H9 (cell line): ENCODE measurements at regions not wholly inside any gene's neighbourhood (a gene's known extent, or its start where the extent isn't known, plus 50 kb on each side); places are given as distances from the start of the nearest gene placed in this dataset.

ENCODE experiments used
- DNase-seq: peaks from one replicate; pipeline ENCODE4 v3.0.0-alpha.2; 2017
- H2AFZ ChIP-seq: one replicate; pipeline ENCODE4 v1.6.1; 2013; ENCODE audit warnings: mild to moderate bottlenecking, low read length, control low read depth, moderate library complexity
- H2AK5ac ChIP-seq: 2 replicates; pipeline ENCODE4 v1.6.1; 2013; ENCODE audit warnings: low read length, control low read depth, mixed read lengths; ENCODE audit not compliant: insufficient read length
- H2BK120ac ChIP-seq: one replicate; pipeline ENCODE4 v1.6.1; 2013; ENCODE audit warnings: low read depth, mild to moderate bottlenecking, low read length, control low read depth, inconsistent platforms; ENCODE audit not compliant: poor library complexity, severe bottlenecking
- H2BK12ac ChIP-seq: 2 replicates; pipeline ENCODE4 v1.6.1; 2013; ENCODE audit warnings: low read length, control low read depth, mixed read lengths, low read depth; ENCODE audit not compliant: insufficient read length
- H2BK15ac ChIP-seq: 2 replicates; pipeline ENCODE4 v1.6.1; 2013; ENCODE audit warnings: low read depth, low read length, control low read depth
- H2BK20ac ChIP-seq: one replicate; pipeline ENCODE4 v1.6.1; 2013; ENCODE audit warnings: low read depth, mild to moderate bottlenecking, low read length, control low read depth, inconsistent platforms; ENCODE audit not compliant: poor library complexity, severe bottlenecking
- H2BK5ac ChIP-seq: 2 replicates; pipeline ENCODE4 v1.6.1; 2013; ENCODE audit warnings: low read length, control low read depth, mixed read lengths; ENCODE audit not compliant: insufficient read length
- H3K14ac ChIP-seq: 2 replicates; pipeline ENCODE4 v1.6.1; 2013; ENCODE audit warnings: low read length, control low read depth; ENCODE audit not compliant: insufficient read depth
- H3K18ac ChIP-seq: 2 replicates; pipeline ENCODE4 v1.6.1; 2013; ENCODE audit warnings: low read depth, mild to moderate bottlenecking, mixed read lengths, low read length, control low read depth; ENCODE audit not compliant: insufficient read length
- H3K23ac ChIP-seq: 2 replicates; pipeline ENCODE4 v1.6.1; 2013; ENCODE audit warnings: low read length, control low read depth, mixed read lengths, low read depth; ENCODE audit not compliant: insufficient read length
- H3K23me2 ChIP-seq: 2 replicates; pipeline ENCODE4 v1.6.1; 2013; ENCODE audit warnings: low read depth, mild to moderate bottlenecking, mixed read lengths, low read length, control low read depth; ENCODE audit not compliant: insufficient read length, poor library complexity, severe bottlenecking
- H3K27ac ChIP-seq: 2 replicates; pipeline ENCODE4 v1.5.1; 2013; ENCODE audit warnings: low read length, control low read depth, mixed read lengths, low read depth; ENCODE audit not compliant: insufficient read length
- H3K27me3 ChIP-seq: 2 replicates; pipeline ENCODE4 v1.6.1; 2013; ENCODE audit warnings: low read length, control low read depth, inconsistent platforms; ENCODE audit not compliant: insufficient read depth
- H3K4ac ChIP-seq: 2 replicates; pipeline ENCODE4 v1.6.1; 2013; ENCODE audit warnings: low read depth, mild to moderate bottlenecking, control low read depth, inconsistent platforms, low read length, moderate library complexity
- H3K4me1 ChIP-seq: 2 replicates; pipeline ENCODE4 v1.6.1; 2013; ENCODE audit warnings: low read length, control low read depth, inconsistent platforms; ENCODE audit not compliant: insufficient read depth
- H3K4me2 ChIP-seq: 2 replicates; pipeline ENCODE4 v1.6.1; 2013; ENCODE audit warnings: low read length, control low read depth, mixed read lengths; ENCODE audit not compliant: insufficient read length, insufficient read depth
- H3K56ac ChIP-seq: 2 replicates; pipeline ENCODE4 v1.6.1; 2013; ENCODE audit warnings: low read depth, mild to moderate bottlenecking, mixed read lengths, low read length, control low read depth; ENCODE audit not compliant: insufficient read length
- H3K79me1 ChIP-seq: 2 replicates; pipeline ENCODE4 v1.6.1; 2013; ENCODE audit warnings: low read depth, mild to moderate bottlenecking, moderate library complexity, low read length, control low read depth, inconsistent platforms; ENCODE audit not compliant: insufficient read depth, poor library complexity, severe bottlenecking
- H3K79me2 ChIP-seq: 2 replicates; pipeline ENCODE4 v1.6.1; 2013; ENCODE audit warnings: low read length, control low read depth, inconsistent platforms; ENCODE audit not compliant: insufficient read depth
- H3K9ac ChIP-seq: 2 replicates; pipeline ENCODE4 v1.6.1; 2013; ENCODE audit warnings: low read length, control low read depth, mixed read lengths; ENCODE audit not compliant: insufficient read length; ENCODE audit errors: extremely low read depth
- H3K9me3 ChIP-seq: one replicate; pipeline ENCODE4 v1.6.1; 2013; ENCODE audit warnings: low read depth, low read length, inconsistent platforms; ENCODE audit not compliant: control insufficient read depth
- H3T11ph ChIP-seq: one replicate; pipeline ENCODE4 v1.6.1; 2013; ENCODE audit warnings: mild to moderate bottlenecking, low read length, control low read depth, inconsistent platforms
- H4K20me1 ChIP-seq: one replicate; pipeline ENCODE4 v1.6.1; 2013; ENCODE audit not compliant: control insufficient read depth, insufficient read length, insufficient read depth
- H4K5ac ChIP-seq: 2 replicates; pipeline ENCODE4 v1.6.1; 2013; ENCODE audit warnings: low read depth, mild to moderate bottlenecking, mixed read lengths, low read length, control low read depth; ENCODE audit not compliant: insufficient read length
- H4K8ac ChIP-seq: replicated peaks from 2 replicates; pipeline ENCODE4 v1.6.1; 2013; ENCODE audit warnings: low read length, control low read depth, mixed read lengths, low read depth; ENCODE audit not compliant: insufficient read length
- H4K91ac ChIP-seq: 2 replicates; pipeline ENCODE4 v1.6.1; 2013; ENCODE audit warnings: low read depth, mild to moderate bottlenecking, moderate library complexity, mixed read lengths, low read length, control low read depth; ENCODE audit not compliant: insufficient read length
- H3K27ac Mint-ChIP-seq, 3 experiments: 2 replicates in 2 of 3; 3 replicates in 1 of 3; pipeline ENCODE4 v1.8.0; 2020 to 2021; ENCODE audit warnings: mixed read lengths in 3 of 3, mild to moderate bottlenecking in 1 of 3, moderate library complexity in 1 of 3
- H3K27me3 Mint-ChIP-seq: 2 replicates; pipeline ENCODE4 v1.8.0; 2021; ENCODE audit warnings: low read depth, mild to moderate bottlenecking, moderate library complexity, mixed read lengths
- H3K36me3 Mint-ChIP-seq, 3 experiments: 2 replicates in 2 of 3; 3 replicates in 1 of 3; pipeline ENCODE4 v1.8.0; 2020 to 2021; ENCODE audit warnings: low read depth in 3 of 3, mixed read lengths in 3 of 3; ENCODE audit not compliant: insufficient read depth in 1 of 3
- H3K4me1 Mint-ChIP-seq, 2 experiments: 2 replicates each; pipeline ENCODE4 v1.8.0; 2020; ENCODE audit warnings: mixed read lengths in 2 of 2
- H3K4me3 Mint-ChIP-seq, 2 experiments: 2 replicates in 1 of 2; 3 replicates in 1 of 2; pipeline ENCODE4 v1.8.0; 2020 to 2021; ENCODE audit warnings: mild to moderate bottlenecking in 2 of 2, mixed read lengths in 2 of 2, moderate library complexity in 1 of 2
- H3K9me3 Mint-ChIP-seq, 2 experiments: 2 replicates in 1 of 2; 3 replicates in 1 of 2; pipeline ENCODE4 v1.8.0; 2020; ENCODE audit warnings: mild to moderate bottlenecking in 2 of 2, mixed read lengths in 2 of 2, moderate library complexity in 1 of 2
- WGBS: extraction: QIAGEN DNeasy Blood & Tissue Kit; methylation state at CpG from one replicate; pipeline ENCODE4 v1.1.7; 2013; ENCODE audit warnings: missing lambda C conversion rate, low lambda C conversion rate, mixed read lengths; ENCODE audit not compliant: insufficient read length; ENCODE audit errors: extremely low coverage; 5-methylcytosine and 5-hydroxymethylcytosine counted together
- TF ChIP-seq, protein P1 (sequence below): fragments of 200-600 bp; sonication (generic); conservative IDR thresholded peaks from 3 replicates; pipeline ENCODE4 v1.8.0; 2021; ENCODE audit warnings: antibody characterized with exemption, mild to moderate bottlenecking

DNA sequence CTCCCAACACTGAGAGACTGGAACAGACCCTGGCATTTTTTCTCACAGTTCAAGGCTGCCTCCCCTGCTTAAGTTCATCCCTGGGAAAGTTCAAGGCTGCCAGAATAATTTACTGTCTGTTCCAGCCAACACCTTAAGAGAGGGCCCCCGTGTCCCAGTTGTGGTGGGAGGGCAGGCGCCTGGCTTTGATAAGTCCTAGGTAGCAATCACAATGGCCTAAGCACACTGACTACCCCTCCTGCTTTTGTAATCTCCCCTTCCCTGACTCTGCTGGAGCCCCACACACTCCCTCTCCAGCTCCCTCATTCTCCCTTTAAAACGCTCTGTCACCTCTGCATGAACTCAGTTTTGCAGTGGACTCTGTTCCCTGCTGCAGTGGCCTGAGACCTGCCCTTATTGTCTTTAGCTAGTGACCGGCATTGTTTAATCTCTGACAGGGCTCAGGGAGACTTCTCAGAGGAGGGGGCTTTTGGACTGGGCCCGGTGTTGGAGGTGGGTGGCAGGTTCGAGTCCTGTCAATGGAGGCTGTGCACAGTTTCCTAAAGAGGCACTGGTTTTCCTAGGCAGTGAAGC, 507.2 kb downstream of the TBC1D22A start:
- Histone ChIP-seq H3K27me3 (no peaks in the 10 kb centered on the region), H2BK12ac (no peak overlapping the region), H3K23ac (no peak overlapping the region), H4K91ac (no peak overlapping the region), H3K27ac (no peak overlapping the region), H3K14ac (no peak overlapping the region), H2BK120ac (no peak overlapping the region), H2BK15ac (no peak overlapping the region), H3K4me1 (no peaks in the 10 kb centered on the region), H3K79me1 (no peaks in the 10 kb centered on the region), H3K56ac (no peak overlapping the region), H3K79me2 (no peaks in the 10 kb centered on the region), H3K9me3 (peaks cover 94% of the 10 kb centered on the region), H3K23me2 (no peaks in the 10 kb centered on the region), H3K4ac (no peak overlapping the region), H3T11ph (no peak overlapping the region), H2AK5ac (no peak overlapping the region), H3K9ac (no peak overlapping the region), H4K5ac (no peak overlapping the region), H2BK20ac (no peak overlapping the region), H3K18ac (no peak overlapping the region), H2AFZ (no peak overlapping the region), H3K4me2 (no peak overlapping the region), H4K20me1 (no peaks in the 10 kb centered on the region), H4K8ac (no peak overlapping the region), H2BK5ac (no peak overlapping the region)
- peaks cover 2% of the 10 kb centered on the region for H3K27me3 Mint-ChIP-seq
- no peak overlapping the region for H3K27ac Mint-ChIP-seq
- DNase-seq, result no peak
- WGBS, result no CpG with 5 or more reads among the region's 6 CpGs
- H3K4me3 Mint-ChIP-seq, result no peak overlapping the region
- TF ChIP-seq, protein P1, sequence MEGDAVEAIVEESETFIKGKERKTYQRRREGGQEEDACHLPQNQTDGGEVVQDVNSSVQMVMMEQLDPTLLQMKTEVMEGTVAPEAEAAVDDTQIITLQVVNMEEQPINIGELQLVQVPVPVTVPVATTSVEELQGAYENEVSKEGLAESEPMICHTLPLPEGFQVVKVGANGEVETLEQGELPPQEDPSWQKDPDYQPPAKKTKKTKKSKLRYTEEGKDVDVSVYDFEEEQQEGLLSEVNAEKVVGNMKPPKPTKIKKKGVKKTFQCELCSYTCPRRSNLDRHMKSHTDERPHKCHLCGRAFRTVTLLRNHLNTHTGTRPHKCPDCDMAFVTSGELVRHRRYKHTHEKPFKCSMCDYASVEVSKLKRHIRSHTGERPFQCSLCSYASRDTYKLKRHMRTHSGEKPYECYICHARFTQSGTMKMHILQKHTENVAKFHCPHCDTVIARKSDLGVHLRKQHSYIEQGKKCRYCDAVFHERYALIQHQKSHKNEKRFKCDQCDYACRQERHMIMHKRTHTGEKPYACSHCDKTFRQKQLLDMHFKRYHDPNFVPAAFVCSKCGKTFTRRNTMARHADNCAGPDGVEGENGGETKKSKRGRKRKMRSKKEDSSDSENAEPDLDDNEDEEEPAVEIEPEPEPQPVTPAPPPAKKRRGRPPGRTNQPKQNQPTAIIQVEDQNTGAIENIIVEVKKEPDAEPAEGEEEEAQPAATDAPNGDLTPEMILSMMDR, result no peak
- H3K36me3 Mint-ChIP-seq, result peaks cover 0 to 10% (median 7%) of the 10 kb centered on the region in 3 experiments; a peak in 5 of 7 replicates
- no peaks in the 10 kb centered on the region for H3K4me1 Mint-ChIP-seq
- peaks cover 83 to 95% of the 10 kb centered on the region in 2 experiments for H3K9me3 Mint-ChIP-seq
